Embryonic facial prominence (tissue), 1 donor: ENCODE measurements at regions not wholly inside any gene's neighbourhood (a gene's known extent, or its start where the extent isn't known, plus 50 kb on each side); places are given as distances from the start of the nearest gene placed in this dataset.
"Not testable (repeated sequence)": the region's sequence is repeated elsewhere in the genome, so short reads cannot be mapped to it uniquely, and the experiment has no call there.

Experiments used
- DNase-seq: peaks from one replicate; pipeline ENCODE4 v3.0.0-alpha.2; 2016; ENCODE audit errors: extremely low spot score

- DNase-seq: no peak
Observed at GRCh38 chr6:86070151-86070550, 427.5 kb upstream of the SYNCRIP start.

- not testable (repeated sequence) for DNase-seq
Observed at GRCh38 chr6:86065002-86065401, 422.3 kb upstream of the SYNCRIP start.

- DNase-seq: not testable (repeated sequence)
Observed at GRCh38 chr6:86057293-86057980, 414.8 kb upstream of the SYNCRIP start.

- DNase-seq: no peak
Observed at GRCh38 chr6:86045038-86045437, 402.4 kb upstream of the SYNCRIP start.

- DNase-seq: no peak
Observed at GRCh38 chr6:86042214-86042613, 399.5 kb upstream of the SYNCRIP start.

GRCh38 chr6:86031713-86032112 lies 389.0 kb upstream of the SYNCRIP start:
- no peak for DNase-seq

- DNase-seq: no peak
Observed at GRCh38 chr6:86030875-86031274, 388.2 kb upstream of the SYNCRIP start.

- no peak for DNase-seq
Observed at GRCh38 chr6:86028776-86029175, 386.1 kb upstream of the SYNCRIP start.

- DNase-seq: not testable (repeated sequence)
Observed at GRCh38 chr6:86026890-86027289, 384.2 kb upstream of the SYNCRIP start.

- DNase-seq: no peak
Observed at GRCh38 chr6:86017236-86017635, 374.6 kb upstream of the SYNCRIP start.

- no peak for DNase-seq
Observed at GRCh38 chr6:86016567-86016966, 373.9 kb upstream of the SYNCRIP start.

GRCh38 chr6:86016077-86016476 lies 373.4 kb upstream of the SYNCRIP start:
- DNase-seq: no peak

- DNase-seq: not testable (repeated sequence)
Observed at GRCh38 chr6:86012991-86013390, 370.3 kb upstream of the SYNCRIP start.

GRCh38 chr6:86010915-86011786 lies 368.5 kb upstream of the SYNCRIP start:
- no peak for DNase-seq

GRCh38 chr6:85997206-85997605 lies 354.5 kb upstream of the SYNCRIP start:
- no peak for DNase-seq

- no peak for DNase-seq
Observed at GRCh38 chr6:85996034-85996375, 353.3 kb upstream of the SYNCRIP start.

GRCh38 chr6:85995339-85996033 lies 352.8 kb upstream of the SYNCRIP start:
- no peak for DNase-seq

GRCh38 chr6:85986681-85987080 lies 344.0 kb upstream of the SYNCRIP start:
- no peak for DNase-seq

GRCh38 chr6:85983032-85983659 lies 340.5 kb upstream of the SYNCRIP start:
- DNase-seq: no peak

- no peak for DNase-seq
Observed at GRCh38 chr6:85977661-85978060, 335.0 kb upstream of the SYNCRIP start.

GRCh38 chr6:85975957-85976356 lies 333.3 kb upstream of the SYNCRIP start:
- DNase-seq: no peak

GRCh38 chr6:85971238-85971637 lies 328.6 kb upstream of the SYNCRIP start:
- DNase-seq: no peak
